ENCODE measurements at regions not wholly inside any gene's neighbourhood (a gene's known extent, or its start where the extent isn't known, plus 50 kb on each side); places are given as distances from the start of the nearest gene placed in this dataset.
A peak's percentile ranks its signal among the peaks of the same experiment; 100 is the strongest.

DNA sequence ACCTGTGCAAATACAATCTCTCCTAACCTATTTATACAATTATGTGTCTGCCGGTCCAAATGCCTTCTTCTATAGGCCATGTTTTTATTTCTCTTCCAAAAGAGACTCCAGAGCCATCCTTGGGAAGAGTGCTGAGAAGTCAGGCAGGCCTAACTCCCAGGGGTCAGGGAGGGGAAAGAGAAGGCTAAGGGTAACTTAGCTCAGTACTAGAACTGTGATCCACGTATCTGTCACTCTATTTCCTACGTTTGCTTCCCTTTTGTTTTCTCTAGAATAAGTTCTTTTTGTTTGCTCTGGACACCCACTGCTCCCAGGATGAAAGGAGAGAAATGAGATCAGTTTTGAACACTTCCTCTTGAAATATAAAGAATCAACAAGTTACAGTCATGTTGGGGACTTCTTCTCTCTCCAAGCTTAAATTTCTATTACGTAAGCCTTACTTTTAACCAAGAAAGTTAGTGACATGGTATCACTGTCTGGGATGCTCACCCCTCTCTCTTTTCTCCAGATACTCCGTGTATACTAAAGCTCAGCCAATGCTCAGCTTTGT lies 79.2 kb downstream of the DAD1 start (continued):
- TF ChIP-seq, protein P1, sequence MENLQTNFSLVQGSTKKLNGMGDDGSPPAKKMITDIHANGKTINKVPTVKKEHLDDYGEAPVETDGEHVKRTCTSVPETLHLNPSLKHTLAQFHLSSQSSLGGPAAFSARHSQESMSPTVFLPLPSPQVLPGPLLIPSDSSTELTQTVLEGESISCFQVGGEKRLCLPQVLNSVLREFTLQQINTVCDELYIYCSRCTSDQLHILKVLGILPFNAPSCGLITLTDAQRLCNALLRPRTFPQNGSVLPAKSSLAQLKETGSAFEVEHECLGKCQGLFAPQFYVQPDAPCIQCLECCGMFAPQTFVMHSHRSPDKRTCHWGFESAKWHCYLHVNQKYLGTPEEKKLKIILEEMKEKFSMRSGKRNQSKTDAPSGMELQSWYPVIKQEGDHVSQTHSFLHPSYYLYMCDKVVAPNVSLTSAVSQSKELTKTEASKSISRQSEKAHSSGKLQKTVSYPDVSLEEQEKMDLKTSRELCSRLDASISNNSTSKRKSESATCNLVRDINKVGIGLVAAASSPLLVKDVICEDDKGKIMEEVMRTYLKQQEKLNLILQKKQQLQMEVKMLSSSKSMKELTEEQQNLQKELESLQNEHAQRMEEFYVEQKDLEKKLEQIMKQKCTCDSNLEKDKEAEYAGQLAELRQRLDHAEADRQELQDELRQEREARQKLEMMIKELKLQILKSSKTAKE (IDR thresholded peaks at IDR 0.05; ENCODE audit: low read depth, poor library complexity, severe bottlenecking), result peak; percentile 52
- TF ChIP-seq RB1 (IDR thresholded peaks at IDR 0.05; ENCODE audit: borderline replicate concordance) (peak; percentile 44; the same call in 1 of the 2 replicates), NBN (IDR thresholded peaks at IDR 0.05) (0 out of 2 replicates have a peak, but pooled peaks have one; percentile 55), RAD51 (IDR thresholded peaks at IDR 0.05) (no peak), POLR2AphosphoS2 (IDR thresholded peaks at IDR 0.05; ENCODE audit: low read depth, low read length) (peak; percentile 39; the same call in 1 of the 2 replicates), JUNB (IDR thresholded peaks at IDR 0.05) (peak; percentile 74), NR2C2 (IDR thresholded peaks at IDR 0.05; ENCODE audit: borderline replicate concordance, control insufficient read depth, insufficient read length, low read depth) (no peak), FOS (IDR thresholded peaks at IDR 0.05; ENCODE audit: borderline replicate concordance, extremely low read depth, insufficient read length) (no peak), NR2C1 (IDR thresholded peaks at IDR 0.05) (no peak), TAF1 (IDR thresholded peaks at IDR 0.05; ENCODE audit: borderline replicate concordance, low read depth, low read length) (peak; percentile 57; the same call in 1 of the 2 replicates), CREM (IDR thresholded peaks at IDR 0.05; ENCODE audit: low read depth) (peak; percentile 66; the same call in 1 of the 2 replicates), CHD1 (IDR thresholded peaks at IDR 0.05; ENCODE audit: low read depth, low read length) (peak; percentile 53; the same call in 1 of the 2 replicates), NFIC (IDR thresholded peaks at IDR 0.05; ENCODE audit: low read depth, low read length) (peak; percentile 81; the same call in 1 of the 2 replicates), TBL1XR1 (IDR thresholded peaks at IDR 0.05; ENCODE audit: low read depth, low read length) (peak; percentile 66; the same call in 1 of the 2 replicates), SPI1 (IDR thresholded peaks at IDR 0.05; ENCODE audit: borderline replicate concordance, insufficient read depth, low read depth, low read length) (peak; percentile 81), TCF7 (IDR thresholded peaks at IDR 0.05; ENCODE audit: borderline replicate concordance) (peak; percentile 66; the same call in 1 of the 2 replicates), PML (IDR thresholded peaks at IDR 0.05; ENCODE audit: low read length) (peak; percentile 50; the same call in 1 of the 2 replicates)
- TF ChIP-seq, protein P2, sequence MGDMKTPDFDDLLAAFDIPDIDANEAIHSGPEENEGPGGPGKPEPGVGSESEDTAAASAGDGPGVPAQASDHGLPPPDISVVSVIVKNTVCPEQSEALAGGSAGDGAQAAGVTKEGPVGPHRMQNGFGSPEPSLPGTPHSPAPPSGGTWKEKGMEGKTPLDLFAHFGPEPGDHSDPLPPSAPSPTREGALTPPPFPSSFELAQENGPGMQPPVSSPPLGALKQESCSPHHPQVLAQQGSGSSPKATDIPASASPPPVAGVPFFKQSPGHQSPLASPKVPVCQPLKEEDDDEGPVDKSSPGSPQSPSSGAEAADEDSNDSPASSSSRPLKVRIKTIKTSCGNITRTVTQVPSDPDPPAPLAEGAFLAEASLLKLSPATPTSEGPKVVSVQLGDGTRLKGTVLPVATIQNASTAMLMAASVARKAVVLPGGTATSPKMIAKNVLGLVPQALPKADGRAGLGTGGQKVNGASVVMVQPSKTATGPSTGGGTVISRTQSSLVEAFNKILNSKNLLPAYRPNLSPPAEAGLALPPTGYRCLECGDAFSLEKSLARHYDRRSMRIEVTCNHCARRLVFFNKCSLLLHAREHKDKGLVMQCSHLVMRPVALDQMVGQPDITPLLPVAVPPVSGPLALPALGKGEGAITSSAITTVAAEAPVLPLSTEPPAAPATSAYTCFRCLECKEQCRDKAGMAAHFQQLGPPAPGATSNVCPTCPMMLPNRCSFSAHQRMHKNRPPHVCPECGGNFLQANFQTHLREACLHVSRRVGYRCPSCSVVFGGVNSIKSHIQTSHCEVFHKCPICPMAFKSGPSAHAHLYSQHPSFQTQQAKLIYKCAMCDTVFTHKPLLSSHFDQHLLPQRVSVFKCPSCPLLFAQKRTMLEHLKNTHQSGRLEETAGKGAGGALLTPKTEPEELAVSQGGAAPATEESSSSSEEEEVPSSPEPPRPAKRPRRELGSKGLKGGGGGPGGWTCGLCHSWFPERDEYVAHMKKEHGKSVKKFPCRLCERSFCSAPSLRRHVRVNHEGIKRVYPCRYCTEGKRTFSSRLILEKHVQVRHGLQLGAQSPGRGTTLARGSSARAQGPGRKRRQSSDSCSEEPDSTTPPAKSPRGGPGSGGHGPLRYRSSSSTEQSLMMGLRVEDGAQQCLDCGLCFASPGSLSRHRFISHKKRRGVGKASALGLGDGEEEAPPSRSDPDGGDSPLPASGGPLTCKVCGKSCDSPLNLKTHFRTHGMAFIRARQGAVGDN (IDR thresholded peaks at IDR 0.05), result peak; percentile 29
- TF ChIP-seq, protein P3, sequence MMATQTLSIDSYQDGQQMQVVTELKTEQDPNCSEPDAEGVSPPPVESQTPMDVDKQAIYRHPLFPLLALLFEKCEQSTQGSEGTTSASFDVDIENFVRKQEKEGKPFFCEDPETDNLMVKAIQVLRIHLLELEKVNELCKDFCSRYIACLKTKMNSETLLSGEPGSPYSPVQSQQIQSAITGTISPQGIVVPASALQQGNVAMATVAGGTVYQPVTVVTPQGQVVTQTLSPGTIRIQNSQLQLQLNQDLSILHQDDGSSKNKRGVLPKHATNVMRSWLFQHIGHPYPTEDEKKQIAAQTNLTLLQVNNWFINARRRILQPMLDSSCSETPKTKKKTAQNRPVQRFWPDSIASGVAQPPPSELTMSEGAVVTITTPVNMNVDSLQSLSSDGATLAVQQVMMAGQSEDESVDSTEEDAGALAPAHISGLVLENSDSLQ (IDR thresholded peaks at IDR 0.05), result peak; percentile 79
- TF ChIP-seq, protein P4, sequence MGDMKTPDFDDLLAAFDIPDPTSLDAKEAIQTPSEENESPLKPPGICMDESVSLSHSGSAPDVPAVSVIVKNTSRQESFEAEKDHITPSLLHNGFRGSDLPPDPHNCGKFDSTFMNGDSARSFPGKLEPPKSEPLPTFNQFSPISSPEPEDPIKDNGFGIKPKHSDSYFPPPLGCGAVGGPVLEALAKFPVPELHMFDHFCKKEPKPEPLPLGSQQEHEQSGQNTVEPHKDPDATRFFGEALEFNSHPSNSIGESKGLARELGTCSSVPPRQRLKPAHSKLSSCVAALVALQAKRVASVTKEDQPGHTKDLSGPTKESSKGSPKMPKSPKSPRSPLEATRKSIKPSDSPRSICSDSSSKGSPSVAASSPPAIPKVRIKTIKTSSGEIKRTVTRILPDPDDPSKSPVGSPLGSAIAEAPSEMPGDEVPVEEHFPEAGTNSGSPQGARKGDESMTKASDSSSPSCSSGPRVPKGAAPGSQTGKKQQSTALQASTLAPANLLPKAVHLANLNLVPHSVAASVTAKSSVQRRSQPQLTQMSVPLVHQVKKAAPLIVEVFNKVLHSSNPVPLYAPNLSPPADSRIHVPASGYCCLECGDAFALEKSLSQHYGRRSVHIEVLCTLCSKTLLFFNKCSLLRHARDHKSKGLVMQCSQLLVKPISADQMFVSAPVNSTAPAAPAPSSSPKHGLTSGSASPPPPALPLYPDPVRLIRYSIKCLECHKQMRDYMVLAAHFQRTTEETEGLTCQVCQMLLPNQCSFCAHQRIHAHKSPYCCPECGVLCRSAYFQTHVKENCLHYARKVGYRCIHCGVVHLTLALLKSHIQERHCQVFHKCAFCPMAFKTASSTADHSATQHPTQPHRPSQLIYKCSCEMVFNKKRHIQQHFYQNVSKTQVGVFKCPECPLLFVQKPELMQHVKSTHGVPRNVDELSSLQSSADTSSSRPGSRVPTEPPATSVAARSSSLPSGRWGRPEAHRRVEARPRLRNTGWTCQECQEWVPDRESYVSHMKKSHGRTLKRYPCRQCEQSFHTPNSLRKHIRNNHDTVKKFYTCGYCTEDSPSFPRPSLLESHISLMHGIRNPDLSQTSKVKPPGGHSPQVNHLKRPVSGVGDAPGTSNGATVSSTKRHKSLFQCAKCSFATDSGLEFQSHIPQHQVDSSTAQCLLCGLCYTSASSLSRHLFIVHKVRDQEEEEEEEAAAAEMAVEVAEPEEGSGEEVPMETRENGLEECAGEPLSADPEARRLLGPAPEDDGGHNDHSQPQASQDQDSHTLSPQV (IDR thresholded peaks at IDR 0.05), result peak; percentile 68; the same call in 1 of the 2 replicates
